Endodermal cell (in vitro differentiated cells): ENCODE measurements at regions not wholly inside any gene's neighbourhood (a gene's known extent, or its start where the extent isn't known, plus 50 kb on each side); places are given as distances from the start of the nearest gene placed in this dataset.

Source experiments
- DNase-seq: peaks from one replicate; pipeline ENCODE4 v3.0.0-alpha.2; 2017
- H3K27ac ChIP-seq: 2 replicates; pipeline ENCODE4 v1.5.1; 2013; ENCODE audit warnings: mild to moderate bottlenecking, low read depth, low read length, moderate library complexity
- H3K27me3 ChIP-seq: 2 replicates; pipeline ENCODE4 v1.6.1; 2013; ENCODE audit warnings: mild to moderate bottlenecking, low read length, moderate library complexity; ENCODE audit not compliant: insufficient read depth, control insufficient read depth, poor library complexity, severe bottlenecking
- H3K36me3 ChIP-seq: 2 replicates; pipeline ENCODE4 v1.7.0; 2013; ENCODE audit warnings: mild to moderate bottlenecking, low read length, moderate library complexity; ENCODE audit not compliant: control insufficient read depth, insufficient read depth
- H3K4me1 ChIP-seq: one replicate; pipeline ENCODE4 v1.7.0; 2013; ENCODE audit warnings: low read length; ENCODE audit not compliant: control insufficient read depth, insufficient read depth
- H3K4me3 ChIP-seq: 2 replicates; pipeline ENCODE4 v1.5.1; 2013; ENCODE audit warnings: mild to moderate bottlenecking, low read length, moderate library complexity
- H3K9ac ChIP-seq: 2 replicates; pipeline ENCODE4 v1.6.1; 2013; ENCODE audit warnings: mild to moderate bottlenecking, low read length, moderate library complexity; ENCODE audit not compliant: poor library complexity, severe bottlenecking; ENCODE audit errors: extremely low read depth
- H3K9me3 ChIP-seq: 2 replicates; pipeline ENCODE4 v1.6.1; 2013; ENCODE audit warnings: mild to moderate bottlenecking, low read length, moderate library complexity; ENCODE audit not compliant: control insufficient read depth
- H3K27ac Mint-ChIP-seq: 2 replicates; pipeline ENCODE4 v1.8.0; 2020; ENCODE audit warnings: mixed read lengths
- H3K27me3 Mint-ChIP-seq: 2 replicates; pipeline ENCODE4 v1.8.0; 2021; ENCODE audit warnings: mild to moderate bottlenecking, mixed read lengths; ENCODE audit not compliant: insufficient read depth
- H3K36me3 Mint-ChIP-seq: 2 replicates; pipeline ENCODE4 v1.8.0; 2020; ENCODE audit warnings: low read depth, mixed read lengths
- H3K4me1 Mint-ChIP-seq: 2 replicates; pipeline ENCODE4 v1.8.0; 2020; ENCODE audit warnings: mixed read lengths
- H3K4me3 Mint-ChIP-seq: 2 replicates; pipeline ENCODE4 v1.8.0; 2020; ENCODE audit warnings: mild to moderate bottlenecking, moderate library complexity, mixed read lengths
- H3K9me3 Mint-ChIP-seq: 2 replicates; pipeline ENCODE4 v1.8.0; 2020; ENCODE audit warnings: mild to moderate bottlenecking, mixed read lengths
- WGBS, 2 experiments: methylation state at CpG; one replicate each; pipeline versions ENCODE4 v1.1.5 to v1.1.7; 2013; ENCODE audit warnings: missing lambda C conversion rate in 2 of 2, mixed read lengths in 1 of 2; ENCODE audit not compliant: insufficient coverage in 1 of 2, insufficient read length in 1 of 2; 5-methylcytosine and 5-hydroxymethylcytosine counted together
- TF ChIP-seq, protein P1 (sequence below): fragments of 200-600 bp; sonication (generic); conservative IDR thresholded peaks from 2 replicates; pipeline ENCODE4 v1.5.0; 2021; ENCODE audit warnings: antibody characterized with exemption, mild to moderate bottlenecking

DNA sequence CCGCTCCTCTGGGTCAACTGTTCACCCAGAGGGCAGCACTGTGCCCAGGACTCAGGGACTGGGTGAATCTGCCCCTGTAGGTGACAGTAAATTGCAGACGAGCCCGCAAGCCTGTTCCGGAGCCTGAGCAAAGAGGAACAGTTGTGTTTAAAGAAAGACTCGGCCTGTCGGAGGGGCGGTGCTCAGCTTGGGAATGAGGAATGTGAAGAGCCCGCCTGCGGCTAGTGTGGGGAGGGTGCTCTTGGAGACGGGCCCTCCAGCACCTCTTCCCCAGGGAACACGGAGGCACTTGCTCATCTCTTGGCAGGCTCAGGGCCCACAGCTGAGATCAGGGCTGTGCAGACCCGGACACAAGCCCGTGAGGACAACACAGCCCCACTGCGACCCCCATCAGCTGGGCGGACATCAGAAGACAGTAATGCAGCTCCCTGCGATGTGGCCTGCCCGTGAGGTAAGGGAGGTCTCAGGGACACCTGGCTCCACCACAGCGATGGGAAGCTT lies 299.0 kb downstream of the NDUFA10 start:
- TF ChIP-seq, protein P1, sequence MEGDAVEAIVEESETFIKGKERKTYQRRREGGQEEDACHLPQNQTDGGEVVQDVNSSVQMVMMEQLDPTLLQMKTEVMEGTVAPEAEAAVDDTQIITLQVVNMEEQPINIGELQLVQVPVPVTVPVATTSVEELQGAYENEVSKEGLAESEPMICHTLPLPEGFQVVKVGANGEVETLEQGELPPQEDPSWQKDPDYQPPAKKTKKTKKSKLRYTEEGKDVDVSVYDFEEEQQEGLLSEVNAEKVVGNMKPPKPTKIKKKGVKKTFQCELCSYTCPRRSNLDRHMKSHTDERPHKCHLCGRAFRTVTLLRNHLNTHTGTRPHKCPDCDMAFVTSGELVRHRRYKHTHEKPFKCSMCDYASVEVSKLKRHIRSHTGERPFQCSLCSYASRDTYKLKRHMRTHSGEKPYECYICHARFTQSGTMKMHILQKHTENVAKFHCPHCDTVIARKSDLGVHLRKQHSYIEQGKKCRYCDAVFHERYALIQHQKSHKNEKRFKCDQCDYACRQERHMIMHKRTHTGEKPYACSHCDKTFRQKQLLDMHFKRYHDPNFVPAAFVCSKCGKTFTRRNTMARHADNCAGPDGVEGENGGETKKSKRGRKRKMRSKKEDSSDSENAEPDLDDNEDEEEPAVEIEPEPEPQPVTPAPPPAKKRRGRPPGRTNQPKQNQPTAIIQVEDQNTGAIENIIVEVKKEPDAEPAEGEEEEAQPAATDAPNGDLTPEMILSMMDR, result no peak
- Mint-ChIP-seq H3K36me3 (no peaks in the 10 kb centered on the region), H3K4me1 (no peaks in the 10 kb centered on the region), H3K9me3 (no peaks in the 10 kb centered on the region), H3K27me3 (peaks cover 5% of the 10 kb centered on the region), H3K4me3 (no peak overlapping the region), H3K27ac (no peak overlapping the region)
- Histone ChIP-seq H3K9ac (no peak overlapping the region), H3K4me1 (no peaks in the 10 kb centered on the region), H3K27me3 (no peaks in the 10 kb centered on the region), H3K9me3 (no peaks in the 10 kb centered on the region), H3K4me3 (no peak overlapping the region), H3K36me3 (no peaks in the 10 kb centered on the region), H3K27ac (no peak overlapping the region)
- DNase-seq, result peak; percentile 46
- 88 to 92% methylated on average over 13 to 18 of the region's 18 CpGs for WGBS, 2 experiments

DNA sequence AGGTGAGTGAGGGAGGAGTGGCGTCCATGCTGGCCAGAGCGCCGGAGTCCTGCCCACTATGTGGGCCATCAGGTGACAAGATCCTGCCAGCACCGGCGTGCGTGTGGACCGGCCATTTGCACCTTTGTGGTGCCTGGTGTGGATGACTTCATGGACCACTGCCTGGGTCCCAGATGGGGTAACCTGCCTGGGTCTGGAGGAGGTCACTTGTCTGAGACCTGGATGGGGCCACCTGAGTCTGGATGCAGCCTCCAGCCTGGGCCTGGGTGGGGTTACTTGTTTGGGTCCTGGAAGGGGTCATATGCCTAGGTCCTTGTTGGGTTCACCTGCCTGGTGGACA lies 299.6 kb downstream of the NDUFA10 start:
- no peak overlapping the region for H3K27ac ChIP-seq
- no peak overlapping the region for H3K27ac Mint-ChIP-seq
- H3K4me3 Mint-ChIP-seq, result no peak overlapping the region
- no peaks in the 10 kb centered on the region for H3K4me1 Mint-ChIP-seq
- TF ChIP-seq, protein P1, result no peak
- no peak overlapping the region for H3K4me3 ChIP-seq
- H3K4me1 ChIP-seq, result no peaks in the 10 kb centered on the region
- H3K36me3 Mint-ChIP-seq, result no peaks in the 10 kb centered on the region
- peak; percentile 45 for DNase-seq
- H3K9me3 Mint-ChIP-seq, result no peaks in the 10 kb centered on the region
- no peaks in the 10 kb centered on the region for H3K36me3 ChIP-seq
- peaks cover under 1% of the 10 kb centered on the region for H3K27me3 Mint-ChIP-seq
- no peaks in the 10 kb centered on the region for H3K27me3 ChIP-seq
- no peaks in the 10 kb centered on the region for H3K9me3 ChIP-seq
- 88 to 100% methylated on average over 7 of the region's 7 CpGs for WGBS, 2 experiments
- H3K9ac ChIP-seq, result no peak overlapping the region

DNA sequence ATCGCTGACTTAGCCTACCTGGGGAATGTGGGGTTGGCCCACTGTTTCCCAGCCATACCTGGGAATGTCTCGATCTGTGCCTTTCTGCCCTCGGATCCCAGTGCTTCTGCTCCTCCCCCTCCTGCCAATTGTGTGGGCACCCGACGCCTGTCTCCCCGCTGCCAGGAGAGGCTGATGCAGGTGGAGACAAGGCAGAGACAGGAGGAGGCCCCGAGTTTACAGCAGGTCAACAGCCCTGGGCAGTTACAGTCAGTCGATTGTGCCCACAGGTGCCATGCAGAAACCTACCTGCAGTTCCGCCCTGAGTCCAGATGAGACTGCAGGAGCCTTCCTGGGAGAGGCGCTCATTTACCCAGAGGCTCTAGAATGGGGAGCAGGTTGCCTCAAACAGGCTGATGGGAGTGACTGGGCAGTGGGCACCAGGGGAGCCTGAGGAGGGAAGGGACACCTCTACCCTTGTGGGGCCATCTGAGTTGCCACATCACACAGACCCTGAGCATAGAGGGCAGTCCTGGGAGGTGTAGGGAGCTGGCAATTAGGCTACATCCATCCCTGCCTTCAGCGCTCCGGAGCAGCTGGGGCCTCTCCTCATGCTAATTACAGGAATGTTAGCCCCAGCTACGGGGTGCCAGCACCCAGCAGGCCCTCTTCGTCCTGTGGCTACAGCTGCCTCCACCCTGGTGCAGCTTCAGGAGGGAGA lies 300.1 kb downstream of the NDUFA10 start:
- no peak overlapping the region for H3K9ac ChIP-seq
- H3K4me1 ChIP-seq, result no peaks in the 10 kb centered on the region
- 89 to 94% methylated on average over 9 to 14 of the region's 14 CpGs for WGBS, 2 experiments
- TF ChIP-seq, protein P1, result no peak
- H3K4me3 ChIP-seq, result no peak overlapping the region
- H3K27ac Mint-ChIP-seq, result no peak overlapping the region
- no peak for DNase-seq
- H3K27me3 Mint-ChIP-seq, result no peaks in the 10 kb centered on the region
- no peaks in the 10 kb centered on the region for H3K9me3 ChIP-seq
- H3K36me3 ChIP-seq, result no peaks in the 10 kb centered on the region
- H3K4me3 Mint-ChIP-seq, result no peak overlapping the region
- H3K27me3 ChIP-seq, result no peaks in the 10 kb centered on the region
- no peak overlapping the region for H3K27ac ChIP-seq
- no peaks in the 10 kb centered on the region for H3K9me3 Mint-ChIP-seq
- no peaks in the 10 kb centered on the region for H3K36me3 Mint-ChIP-seq
- no peaks in the 10 kb centered on the region for H3K4me1 Mint-ChIP-seq
